K562 (cell line): ENCODE measurements at regions not wholly inside any gene's neighbourhood (a gene's known extent, or its start where the extent isn't known, plus 50 kb on each side); places are given as distances from the start of the nearest gene placed in this dataset.

ENCODE experiments used
- ATAC-seq: fragments of 200-7000 bp; cut with Tn5 transposase; 3 replicates; pipeline ENCODE4 v1.9.1; 2020; ENCODE audit warnings: moderate library complexity
- BruUV-seq: library from RNA; stranded (reverse); fragments of 400-500 nt; replicated peaks from 2 replicates; lab custom pipeline; 2021; lab: Mats Ljungman, UMichigan
- CTCF ChIA-PET: fragments of 300-600 bp; formaldehyde crosslinking; extraction: SDS; loops from one replicate; lab custom pipeline; 2021; ENCODE audit warnings: low intra/inter-chr PET ratio; lab: Yijun Ruan, JAX
- POLR2A ChIA-PET: fragments of 300-600, 350-650 bp; sonication (Branson Sonifier 250); formaldehyde crosslinking; extraction: SDS; loops from one replicate; lab custom pipeline; 2021; ENCODE audit warnings: antibody characterized with exemption, inconsistent platforms; lab: Yijun Ruan, JAX
- DNase-seq, 4 experiments: peaks; one replicate each; pipeline versions ENCODE4 v3.0.0 to v3.0.0-alpha.2; 2011 to 2018; ENCODE audit warnings: low spot score in 3 of 4, mixed read lengths in 3 of 4; ENCODE audit errors: extremely low read depth in 1 of 4
- FAIRE-seq: peaks from 2 replicates; lab custom pipeline; 2011; peaks lifted over from hg19 to GRCh38; lab: Jason Lieb, UNC
- H2AFZ ChIP-seq: 2 replicates; pipeline ENCODE4 v1.6.0; 2011; ENCODE audit warnings: low read depth, low read length, control low read depth, inconsistent platforms
- H3K27ac ChIP-seq: fragments of 200-600 bp; 3 replicates; pipeline ENCODE4 v1.8.0; 2011; ENCODE audit warnings: low read depth, mild to moderate bottlenecking, control low read depth, inconsistent platforms, low read length, moderate library complexity, mixed read lengths; ENCODE audit errors: extremely low read depth
- H3K27me3 ChIP-seq, 2 experiments: fragments of 300-600 bp in 1 of 2; 2 replicates in 1 of 2; 3 replicates in 1 of 2; pipeline versions ENCODE4 v1.6.0 to v1.8.0; 2011; ENCODE audit warnings: inconsistent platforms in 2 of 2, low read length in 2 of 2, mild to moderate bottlenecking in 1 of 2, mixed read lengths in 1 of 2, moderate library complexity in 1 of 2; ENCODE audit not compliant: control insufficient read depth in 2 of 2, insufficient read depth in 2 of 2
- H3K36me3 ChIP-seq: fragments of 300-600 bp; 3 replicates; pipeline ENCODE4 v1.8.0; 2011; ENCODE audit warnings: mild to moderate bottlenecking, low read length, inconsistent platforms; ENCODE audit not compliant: control insufficient read depth, insufficient read depth
- H3K4me1 ChIP-seq, 2 experiments: fragments of 200-600 bp in 1 of 2; replicated peaks in 1 of 2; 2 replicates in 1 of 2; 3 replicates in 1 of 2; pipeline versions ENCODE4 v1.5.1 to v1.8.0; 2011; ENCODE audit warnings: inconsistent platforms in 2 of 2, low read length in 2 of 2, mild to moderate bottlenecking in 1 of 2, mixed read lengths in 1 of 2, moderate library complexity in 1 of 2; ENCODE audit not compliant: control insufficient read depth in 2 of 2, insufficient read depth in 2 of 2
- H3K4me2 ChIP-seq: 2 replicates; pipeline ENCODE4 v1.6.1; 2011; ENCODE audit warnings: low read length, control low read depth, inconsistent platforms, mixed read lengths; ENCODE audit not compliant: insufficient read depth
- H3K4me3 ChIP-seq: fragments of 200-600 bp; sonication (generic), shearing (Covaris generic); 2 replicates; pipeline ENCODE4 v1.5.1; 2016; ENCODE audit warnings: control low read depth, inconsistent platforms
- H3K79me2 ChIP-seq: fragments of 200-600 bp; 3 replicates; pipeline ENCODE4 v1.8.0; 2011; ENCODE audit warnings: low read length, inconsistent platforms; ENCODE audit not compliant: control insufficient read depth, insufficient read depth
- H3K9ac ChIP-seq, 2 experiments: 2 replicates each; pipeline versions ENCODE4 v1.6.0 to v1.6.1; 2011; ENCODE audit warnings: low read depth in 2 of 2, low read length in 2 of 2, control low read depth in 1 of 2, inconsistent platforms in 1 of 2, mild to moderate bottlenecking in 1 of 2, mixed read lengths in 1 of 2; ENCODE audit not compliant: insufficient read depth in 1 of 2
- H3K9me1 ChIP-seq: one replicate; pipeline ENCODE4 v1.6.0; 2011; ENCODE audit warnings: inconsistent platforms, mild to moderate bottlenecking, low read length, moderate library complexity; ENCODE audit not compliant: control insufficient read depth, insufficient read depth
- H3K9me3 ChIP-seq: replicated peaks from 2 replicates; pipeline ENCODE4 v1.5.1; 2011; ENCODE audit warnings: low read depth, low read length, inconsistent platforms; ENCODE audit not compliant: control insufficient read depth, insufficient read depth
- H4K20me1 ChIP-seq: replicated peaks from 2 replicates; pipeline ENCODE4 v1.6.1; 2011; ENCODE audit warnings: low read length, inconsistent platforms, mixed read lengths; ENCODE audit not compliant: control insufficient read depth, insufficient read depth
- DIDO1 ChIP-seq: fragments of 450-650 bp; IDR thresholded peaks from 2 replicates; pipeline ENCODE4 v1.6.1; 2016; ENCODE audit warnings: low read depth, missing biosample characterization, missing genetic modification characterization
- KDM5B ChIP-seq: fragments of 200-600 bp; sonication (generic); IDR thresholded peaks from 2 replicates; pipeline ENCODE4 v1.6.1; 2012; ENCODE audit warnings: low read depth, mild to moderate bottlenecking, moderate library complexity, low read length, control low read depth, inconsistent platforms; ENCODE audit not compliant: insufficient replicate concordance
- NFRKB ChIP-seq: fragments of 450-650 bp; IDR thresholded peaks from 2 replicates; pipeline ENCODE4 v1.6.1; 2016; ENCODE audit warnings: low read depth
- NR1H2 ChIP-seq: sonication (generic); formaldehyde crosslinking; IDR thresholded peaks from 2 replicates; pipeline ENCODE4 v1.4.0; 2020; ENCODE audit warnings: mild to moderate bottlenecking, missing genetic modification reagents
- POLR2AphosphoS2 ChIP-seq: IDR thresholded peaks from 2 replicates; pipeline ENCODE4 v1.6.1; 2012; ENCODE audit warnings: low read length, improper control_type of control experiment
- RBM25 ChIP-seq: fragments of 200-400 bp; formaldehyde crosslinking; IDR thresholded peaks from 2 replicates; pipeline ENCODE4 v1.6.1; 2018; ENCODE audit warnings: low read length, low read depth, moderate library complexity; ENCODE audit not compliant: severe bottlenecking
- RFX5 ChIP-seq: IDR thresholded peaks from 2 replicates; pipeline ENCODE4 v1.6.1; 2011; ENCODE audit warnings: low read depth, mild to moderate bottlenecking, improper control_type of control experiment, low read length
- SIN3A ChIP-seq, 2 experiments: fragments of 150-350 bp in 1 of 2; IDR thresholded peaks; 2 replicates each; pipeline ENCODE4 v1.6.1; 2011 to 2016; ENCODE audit warnings: borderline replicate concordance in 2 of 2, low read depth in 2 of 2, low read length in 2 of 2, mild to moderate bottlenecking in 2 of 2, moderate library complexity in 2 of 2; ENCODE audit not compliant: control insufficient read depth in 1 of 2
- SMAD2 ChIP-seq: fragments of 150-350 bp; IDR thresholded peaks from 2 replicates; pipeline ENCODE4 v1.6.1; 2014; ENCODE audit warnings: low read depth, mild to moderate bottlenecking, low read length
- SMARCB1 ChIP-seq: IDR thresholded peaks from 2 replicates; pipeline ENCODE4 v1.6.1; 2011; ENCODE audit warnings: improper control_type of control experiment, low read depth; ENCODE audit not compliant: insufficient read length
- SNRNP70 ChIP-seq: fragments of 200-400 bp; formaldehyde crosslinking; optimal IDR thresholded peaks from 2 replicates; pipeline ENCODE3; 2017; ENCODE audit warnings: low read depth, low read length
- UBTF ChIP-seq, 2 experiments: IDR thresholded peaks; 2 replicates each; pipeline ENCODE4 v1.6.1; 2012; ENCODE audit warnings: improper control_type of control experiment in 2 of 2, low read depth in 2 of 2, low read length in 2 of 2, borderline replicate concordance in 1 of 2
- ZBTB9 ChIP-seq: fragments of 450-650 bp; formaldehyde crosslinking; IDR thresholded peaks from 2 replicates; pipeline ENCODE4 v1.4.0; 2020; ENCODE audit warnings: mild to moderate bottlenecking, moderate library complexity
- ZNF347 ChIP-seq: fragments of 450-650 bp; formaldehyde crosslinking; IDR thresholded peaks from 2 replicates; pipeline ENCODE4 v1.4.0; 2020; ENCODE audit warnings: low read depth, mild to moderate bottlenecking, moderate library complexity
- ZNF445 ChIP-seq: fragments of 250-450 bp; sonication (Bioruptor Pico); IDR thresholded peaks from 2 replicates; pipeline ENCODE4 v1.4.0; 2020; ENCODE audit warnings: low read depth, mild to moderate bottlenecking, moderate library complexity
- WGBS: fragments of 100-300 bp; shearing (Covaris generic); methylation state at CpG from one replicate; pipeline ENCODE4 v1.1.6; 2016; ENCODE audit warnings: low coverage, mixed read lengths; ENCODE audit not compliant: insufficient coverage; ENCODE audit errors: missing lambda C conversion rate; 5-methylcytosine and 5-hydroxymethylcytosine counted together
- in situ Hi-C: fragments of 300-500 bp; cut with MboI; formaldehyde crosslinking; loops from 4 replicates; pipeline ENCODE4 v1.15.0; 2018; ENCODE audit warnings: inconsistent platforms, mixed read lengths
- intact Hi-C: fragments of 100-400 bp; cut with micrococcal nuclease; formaldehyde crosslinking; loops from 2 replicates; pipeline ENCODE4 v1.14.2; 2022
- TF ChIP-seq, protein P1 (sequence below): sonication (generic); formaldehyde crosslinking; IDR thresholded peaks from 2 replicates; pipeline ENCODE4 v1.8.1; 2023; ENCODE audit warnings: mild to moderate bottlenecking, missing genetic modification reagents, moderate library complexity

- POLR2A ChIA-PET = interaction anchor here (0.6 kb wide), 1 partner anchor 437 kb away, joined by 3 read pairs; no protein-coding TSS in a partner anchor
- peaks cover 7% of the 10 kb centered on the region; the same call in 1 of the 2 replicates for H4K20me1 ChIP-seq
- 11% methylated on average over 26 of the region's 29 CpGs for WGBS
- BruUV-seq = no TSS peak
- no peaks in the 10 kb centered on the region for H3K79me2 ChIP-seq
- DNase-seq = no peak
- H3K9ac ChIP-seq = no peak overlapping the region
- H3K4me3 ChIP-seq = no peak overlapping the region
- H3K27me3 ChIP-seq = peaks cover 39 to 71% of the 10 kb centered on the region in 2 experiments
- CTCF ChIA-PET = no interaction called here
- in situ Hi-C loops = no loop called here
- no peaks in the 10 kb centered on the region for H3K9me3 ChIP-seq
- peaks cover 0 to 5% of the 10 kb centered on the region in 2 experiments; a peak in 1 of 5 replicates for H3K4me1 ChIP-seq
- no peak for ATAC-seq
- H2AFZ ChIP-seq = no peak overlapping the region
- no peak overlapping the region for H3K27ac ChIP-seq
- TF ChIP-seq KDM5B (no peak), SIN3A (IDR thresholded peaks at IDR 0.05; ENCODE audit: borderline replicate concordance in 2 of 2, control insufficient read depth in 1 of 2, low read depth in 2 of 2, low read length in 2 of 2) (no peak), RBM25 (no peak), POLR2AphosphoS2 (no peak), SNRNP70 (no peak), SMARCB1 (no peak), ZBTB9 (no peak), NR1H2 (CRISPR knock-in tag) (no peak), SMAD2 (no peak), ZNF445 (no peak), NFRKB (no peak), ZNF347 (no peak), DIDO1 (no peak), UBTF (IDR thresholded peaks at IDR 0.05; ENCODE audit: borderline replicate concordance in 1 of 2, low read depth in 2 of 2, low read length in 2 of 2) (no peak), RFX5 (no peak)
- TF ChIP-seq, protein P1, sequence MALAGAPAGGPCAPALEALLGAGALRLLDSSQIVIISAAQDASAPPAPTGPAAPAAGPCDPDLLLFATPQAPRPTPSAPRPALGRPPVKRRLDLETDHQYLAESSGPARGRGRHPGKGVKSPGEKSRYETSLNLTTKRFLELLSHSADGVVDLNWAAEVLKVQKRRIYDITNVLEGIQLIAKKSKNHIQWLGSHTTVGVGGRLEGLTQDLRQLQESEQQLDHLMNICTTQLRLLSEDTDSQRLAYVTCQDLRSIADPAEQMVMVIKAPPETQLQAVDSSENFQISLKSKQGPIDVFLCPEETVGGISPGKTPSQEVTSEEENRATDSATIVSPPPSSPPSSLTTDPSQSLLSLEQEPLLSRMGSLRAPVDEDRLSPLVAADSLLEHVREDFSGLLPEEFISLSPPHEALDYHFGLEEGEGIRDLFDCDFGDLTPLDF (CRISPR knock-in tag) = no peak
- FAIRE-seq = no peak
- no peak overlapping the region for H3K4me2 ChIP-seq
- H3K36me3 ChIP-seq = no peaks in the 10 kb centered on the region
- intact Hi-C loops = no loop called here
- H3K9me1 ChIP-seq = no peaks in the 10 kb centered on the region
Measured at GRCh38 chr6:41408982-41409381, 73.6 kb downstream of the NCR2 start.
